ENCODE measurements at regions not wholly inside any gene's neighbourhood (a gene's known extent, or its start where the extent isn't known, plus 50 kb on each side); places are given as distances from the start of the nearest gene placed in this dataset.

- Histone ChIP-seq H3K36me3 (no peaks in the 10 kb centered on the region), H3K9ac (ENCODE audit: low read depth in 2 of 2, low read length in 2 of 2) (no peak overlapping the region), H3K4me1 (no peaks in the 10 kb centered on the region), H3K4me3 (no peak overlapping the region), H3K9me3 (no peaks in the 10 kb centered on the region), H3K27me3 (no peaks in the 10 kb centered on the region), H3K27ac (no peak overlapping the region)
- no peak for DNase-seq
- intact Hi-C loops (cut with DNase I) = loop anchor here (10.0 kb wide), 1 partner anchor 1187 kb away; no protein-coding TSS in a partner anchor
- no peak for TF ChIP-seq CTCF (IDR thresholded peaks at IDR 0.05)
Observed at GRCh38 chr1:221268295-221268694, 389.1 kb downstream of the HLX start.

- Histone ChIP-seq H3K4me3 (no peak overlapping the region), H3K4me1 (no peaks in the 10 kb centered on the region), H3K27ac (no peak overlapping the region), H3K27me3 (no peaks in the 10 kb centered on the region), H3K36me3 (no peaks in the 10 kb centered on the region), H3K9ac (ENCODE audit: low read depth in 2 of 2, low read length in 2 of 2) (no peak overlapping the region), H3K9me3 (no peaks in the 10 kb centered on the region)
- intact Hi-C loops (cut with DNase I) = no loop called here
- no peak for DNase-seq
- no peak for TF ChIP-seq CTCF (IDR thresholded peaks at IDR 0.05)
Observed at GRCh38 chr1:221271701-221272100, 392.5 kb downstream of the HLX start.

GRCh38 chr1:221272940-221273339 is 393.7 kb downstream of the HLX start:
- H3K36me3 ChIP-seq = no peaks in the 10 kb centered on the region
- intact Hi-C loops (cut with DNase I) = no loop called here
- no peaks in the 10 kb centered on the region for H3K9me3 ChIP-seq
- H3K4me3 ChIP-seq = no peak overlapping the region
- H3K27ac ChIP-seq = no peak overlapping the region
- no peak for DNase-seq
- H3K27me3 ChIP-seq = no peaks in the 10 kb centered on the region
- H3K9ac ChIP-seq (ENCODE audit: low read depth in 2 of 2, low read length in 2 of 2) = no peak overlapping the region
- no peaks in the 10 kb centered on the region for H3K4me1 ChIP-seq
- TF ChIP-seq CTCF (IDR thresholded peaks at IDR 0.05) = no peak

GRCh38 chr1:221274373-221274772 is 395.1 kb downstream of the HLX start:
- Histone ChIP-seq H3K4me3 (no peak overlapping the region), H3K9ac (ENCODE audit: low read depth in 2 of 2, low read length in 2 of 2) (no peak overlapping the region), H3K36me3 (no peaks in the 10 kb centered on the region), H3K27ac (no peak overlapping the region), H3K27me3 (no peaks in the 10 kb centered on the region), H3K9me3 (no peaks in the 10 kb centered on the region), H3K4me1 (no peaks in the 10 kb centered on the region)
- intact Hi-C loops (cut with DNase I) = no loop called here
- TF ChIP-seq CTCF (IDR thresholded peaks at IDR 0.05) = no peak
- no peak for DNase-seq

GRCh38 chr1:221276896-221277409 is 397.7 kb downstream of the HLX start:
- H3K9ac ChIP-seq (ENCODE audit: low read depth in 2 of 2, low read length in 2 of 2) = no peak overlapping the region
- DNase-seq = no peak
- H3K9me3 ChIP-seq = no peaks in the 10 kb centered on the region
- H3K4me3 ChIP-seq = no peak overlapping the region
- no peaks in the 10 kb centered on the region for H3K27me3 ChIP-seq
- TF ChIP-seq CTCF (IDR thresholded peaks at IDR 0.05) = no peak
- H3K27ac ChIP-seq = no peak overlapping the region
- intact Hi-C loops (cut with DNase I) = no loop called here
- no peaks in the 10 kb centered on the region for H3K36me3 ChIP-seq
- no peaks in the 10 kb centered on the region for H3K4me1 ChIP-seq
